Suprapubic skin (tissue), 4 donors: ENCODE measurements at regions not wholly inside any gene's neighbourhood (a gene's known extent, or its start where the extent isn't known, plus 50 kb on each side); places are given as distances from the start of the nearest gene placed in this dataset.

Experiments
- EP300 ChIP-seq: sonication (generic); formaldehyde crosslinking; IDR thresholded peaks from one replicate; pipeline ENCODE4 v1.6.1; 2017; ENCODE audit warnings: antibody characterized with exemption
- POLR2A ChIP-seq, 2 donors: fragments of 450-650 bp; IDR thresholded peaks; one replicate each; pipeline ENCODE4 v1.6.1; 2017; ENCODE audit warnings: antibody characterized with exemption in 2 of 2, mild to moderate bottlenecking in 2 of 2, moderate library complexity in 2 of 2
- POLR2AphosphoS5 ChIP-seq, 3 donors: sonication (generic); formaldehyde crosslinking; IDR thresholded peaks; one replicate each; pipeline ENCODE4 v1.6.1; 2017; ENCODE audit warnings: antibody characterized with exemption in 3 of 3
- TF ChIP-seq, protein P1 (sequence below), 2 donors: fragments of 200-600 bp in 1 of 2; fragments of 450-650 bp in 1 of 2; sonication (generic) in 1 of 2; IDR thresholded peaks; one replicate each; pipeline ENCODE4 v1.5.1; 2016 to 2019; ENCODE audit warnings: antibody characterized with exemption in 2 of 2, mild to moderate bottlenecking in 1 of 2, moderate library complexity in 1 of 2

DNA sequence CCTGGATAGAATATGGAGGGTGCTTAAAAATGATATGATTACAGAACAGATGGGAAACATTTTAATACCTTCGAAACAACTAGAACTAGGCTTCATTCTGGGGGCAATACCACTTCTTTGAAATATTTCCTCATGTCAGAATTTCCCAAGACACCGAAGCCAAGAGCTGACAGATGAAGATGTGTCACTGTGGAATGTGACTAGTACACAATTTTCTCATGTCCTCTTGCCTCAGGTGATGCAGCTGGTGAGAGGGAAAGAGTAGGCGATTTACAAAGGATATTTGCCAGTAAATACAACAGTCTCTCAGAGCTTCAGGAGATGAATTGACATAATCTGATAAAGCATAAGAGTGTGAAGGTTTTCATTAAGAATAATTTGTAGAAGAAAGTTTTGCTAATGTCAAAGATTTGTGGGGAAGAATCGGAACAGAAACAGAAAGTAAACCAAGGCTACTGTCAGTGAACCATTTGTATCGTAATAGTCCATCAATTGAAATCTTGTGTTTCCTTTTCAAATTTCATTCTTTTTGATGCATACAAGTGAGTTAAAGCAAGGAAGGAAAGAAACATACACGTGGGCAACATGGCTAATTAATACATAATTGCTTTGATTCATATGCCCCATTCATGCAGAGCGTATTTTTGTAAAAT lies 164.7 kb upstream of the CCN2 start:
- TF ChIP-seq, protein P1, sequence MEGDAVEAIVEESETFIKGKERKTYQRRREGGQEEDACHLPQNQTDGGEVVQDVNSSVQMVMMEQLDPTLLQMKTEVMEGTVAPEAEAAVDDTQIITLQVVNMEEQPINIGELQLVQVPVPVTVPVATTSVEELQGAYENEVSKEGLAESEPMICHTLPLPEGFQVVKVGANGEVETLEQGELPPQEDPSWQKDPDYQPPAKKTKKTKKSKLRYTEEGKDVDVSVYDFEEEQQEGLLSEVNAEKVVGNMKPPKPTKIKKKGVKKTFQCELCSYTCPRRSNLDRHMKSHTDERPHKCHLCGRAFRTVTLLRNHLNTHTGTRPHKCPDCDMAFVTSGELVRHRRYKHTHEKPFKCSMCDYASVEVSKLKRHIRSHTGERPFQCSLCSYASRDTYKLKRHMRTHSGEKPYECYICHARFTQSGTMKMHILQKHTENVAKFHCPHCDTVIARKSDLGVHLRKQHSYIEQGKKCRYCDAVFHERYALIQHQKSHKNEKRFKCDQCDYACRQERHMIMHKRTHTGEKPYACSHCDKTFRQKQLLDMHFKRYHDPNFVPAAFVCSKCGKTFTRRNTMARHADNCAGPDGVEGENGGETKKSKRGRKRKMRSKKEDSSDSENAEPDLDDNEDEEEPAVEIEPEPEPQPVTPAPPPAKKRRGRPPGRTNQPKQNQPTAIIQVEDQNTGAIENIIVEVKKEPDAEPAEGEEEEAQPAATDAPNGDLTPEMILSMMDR (IDR thresholded peaks at IDR 0.05): no peak
- TF ChIP-seq POLR2A (IDR thresholded peaks at IDR 0.05): no peak
- TF ChIP-seq POLR2AphosphoS5 (IDR thresholded peaks at IDR 0.05): no peak
- no peak for TF ChIP-seq EP300
